Brain microvascular endothelial cell (primary cell): ENCODE measurements at regions not wholly inside any gene's neighbourhood (a gene's known extent, or its start where the extent isn't known, plus 50 kb on each side); places are given as distances from the start of the nearest gene placed in this dataset.
A peak's percentile ranks its signal among the peaks of the same experiment; 100 is the strongest.

Experiments used
- DNase-seq: peaks from one replicate; pipeline ENCODE4 v3.0.0-alpha.2; 2020
- H3K27ac ChIP-seq: fragments of 250-450 bp; sonication (Bioruptor Pico); 2 replicates; pipeline ENCODE4 v1.5.1; 2020; ENCODE audit warnings: mild to moderate bottlenecking, moderate library complexity
- H3K27me3 ChIP-seq: fragments of 250-450 bp; sonication (Bioruptor Pico); replicated peaks from 2 replicates; pipeline ENCODE4 v1.5.1; 2020; ENCODE audit warnings: mild to moderate bottlenecking
- H3K36me3 ChIP-seq: fragments of 250-450 bp; sonication (Bioruptor Pico); replicated peaks from 2 replicates; pipeline ENCODE4 v1.5.1; 2020; ENCODE audit warnings: mild to moderate bottlenecking
- H3K4me3 ChIP-seq: 2 replicates; pipeline ENCODE4 v1.5.1; 2011; ENCODE audit warnings: low read depth, mild to moderate bottlenecking, control low read depth, low read length, moderate library complexity
- in situ Hi-C: cut with HindIII; loops from 2 replicates; pipeline ENCODE4 v1.10.0; 2017; ENCODE audit warnings: low sequenced_read_pairs, low pct_ligation_motif_present
- TF ChIP-seq, protein P1 (sequence below): IDR thresholded peaks from 2 replicates; pipeline ENCODE4 v1.5.1; 2011; ENCODE audit warnings: low read depth, mild to moderate bottlenecking, moderate library complexity, low read length, control low read depth, inconsistent platforms; ENCODE audit errors: missing control alignments

DNA sequence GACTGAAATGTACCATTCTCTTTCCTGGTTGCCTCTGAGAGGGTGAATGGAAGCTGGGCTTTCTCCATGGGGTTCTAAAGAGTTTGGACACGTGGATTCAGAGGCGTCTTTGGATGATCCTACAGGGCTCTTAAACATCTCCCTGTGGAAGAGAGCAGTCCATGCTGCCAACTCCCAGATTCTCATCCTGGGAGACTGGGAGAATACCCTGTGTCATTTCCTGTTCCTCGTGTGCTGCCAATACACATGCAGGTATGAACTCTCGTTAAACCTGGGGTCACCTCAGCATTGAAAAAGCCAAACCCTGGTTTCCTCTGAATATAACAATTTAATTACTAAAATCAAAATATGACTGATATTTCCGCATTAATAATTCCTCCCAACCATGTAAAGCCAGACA is 73.3 kb upstream of the NT5C1B start:
- H3K27ac ChIP-seq, result no peak overlapping the region
- H3K4me3 ChIP-seq, result no peak overlapping the region
- TF ChIP-seq, protein P1, sequence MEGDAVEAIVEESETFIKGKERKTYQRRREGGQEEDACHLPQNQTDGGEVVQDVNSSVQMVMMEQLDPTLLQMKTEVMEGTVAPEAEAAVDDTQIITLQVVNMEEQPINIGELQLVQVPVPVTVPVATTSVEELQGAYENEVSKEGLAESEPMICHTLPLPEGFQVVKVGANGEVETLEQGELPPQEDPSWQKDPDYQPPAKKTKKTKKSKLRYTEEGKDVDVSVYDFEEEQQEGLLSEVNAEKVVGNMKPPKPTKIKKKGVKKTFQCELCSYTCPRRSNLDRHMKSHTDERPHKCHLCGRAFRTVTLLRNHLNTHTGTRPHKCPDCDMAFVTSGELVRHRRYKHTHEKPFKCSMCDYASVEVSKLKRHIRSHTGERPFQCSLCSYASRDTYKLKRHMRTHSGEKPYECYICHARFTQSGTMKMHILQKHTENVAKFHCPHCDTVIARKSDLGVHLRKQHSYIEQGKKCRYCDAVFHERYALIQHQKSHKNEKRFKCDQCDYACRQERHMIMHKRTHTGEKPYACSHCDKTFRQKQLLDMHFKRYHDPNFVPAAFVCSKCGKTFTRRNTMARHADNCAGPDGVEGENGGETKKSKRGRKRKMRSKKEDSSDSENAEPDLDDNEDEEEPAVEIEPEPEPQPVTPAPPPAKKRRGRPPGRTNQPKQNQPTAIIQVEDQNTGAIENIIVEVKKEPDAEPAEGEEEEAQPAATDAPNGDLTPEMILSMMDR, result no peak
- no peak for DNase-seq
- H3K36me3 ChIP-seq, result no peaks in the 10 kb centered on the region
- no peaks in the 10 kb centered on the region for H3K27me3 ChIP-seq
- in situ Hi-C loops, result no loop called here

DNA sequence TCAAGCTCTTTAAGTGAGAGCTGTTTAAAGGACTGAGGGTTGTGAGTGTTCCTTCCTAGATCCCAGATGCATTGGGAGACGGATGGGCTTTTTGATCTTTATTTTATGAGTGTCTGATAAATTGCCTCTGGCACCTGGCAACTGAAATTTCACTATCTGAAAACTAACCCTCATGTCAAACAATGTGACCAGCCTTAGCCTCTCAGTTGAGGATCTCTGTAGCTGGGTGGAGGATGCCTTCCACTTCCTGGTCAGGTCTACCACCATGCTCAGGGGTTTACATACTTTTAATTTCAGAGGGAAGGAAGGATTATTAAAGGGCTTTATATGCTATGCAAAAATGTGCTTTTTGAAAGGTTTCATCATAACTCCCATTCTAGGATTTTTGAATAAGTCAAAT is 70.5 kb upstream of the NT5C1B start:
- in situ Hi-C loops, result no loop called here
- Histone ChIP-seq H3K4me3 (no peak overlapping the region), H3K27me3 (no peaks in the 10 kb centered on the region), H3K27ac (no peak overlapping the region), H3K36me3 (no peaks in the 10 kb centered on the region)
- no peak for DNase-seq
- TF ChIP-seq, protein P1, result no peak

- no peak overlapping the region for H3K27ac ChIP-seq
- in situ Hi-C loops, result no loop called here
- no peaks in the 10 kb centered on the region for H3K36me3 ChIP-seq
- DNase-seq, result no peak
- no peaks in the 10 kb centered on the region for H3K27me3 ChIP-seq
- H3K4me3 ChIP-seq, result no peak overlapping the region
- TF ChIP-seq, protein P1, result no peak
Observed at GRCh38 chr2:18656048-18656447, 66.7 kb upstream of the NT5C1B start.

GRCh38 chr2:18651842-18652774 is 62.7 kb upstream of the NT5C1B start:
- TF ChIP-seq, protein P1, result no peak
- H3K36me3 ChIP-seq, result no peaks in the 10 kb centered on the region
- H3K4me3 ChIP-seq, result no peak overlapping the region
- in situ Hi-C loops, result no loop called here
- no peaks in the 10 kb centered on the region for H3K27me3 ChIP-seq
- peak; percentile 54 for DNase-seq
- peak overlapping the region; percentile 13 for H3K27ac ChIP-seq

DNA sequence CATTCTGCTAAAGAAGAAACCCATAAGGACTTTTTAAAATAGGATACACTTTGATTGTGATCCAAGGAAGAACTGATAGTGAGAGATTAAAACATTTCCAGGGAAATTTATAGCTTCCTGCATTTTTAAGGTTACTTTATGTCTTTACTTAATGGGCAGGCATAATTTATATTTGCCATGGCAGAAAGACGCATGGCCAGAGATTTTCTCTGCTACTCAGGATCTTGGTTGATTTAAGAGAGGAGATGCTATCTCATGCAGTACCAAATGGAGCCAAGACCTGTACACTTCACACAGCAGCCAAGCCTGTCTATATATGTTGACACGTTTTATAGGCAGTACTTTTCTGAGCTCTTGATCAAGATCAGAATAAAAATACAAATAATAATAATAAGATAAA is 60.9 kb upstream of the NT5C1B start:
- Histone ChIP-seq H3K4me3 (no peak overlapping the region), H3K27ac (no peak overlapping the region), H3K36me3 (no peaks in the 10 kb centered on the region), H3K27me3 (no peaks in the 10 kb centered on the region)
- in situ Hi-C loops, result no loop called here
- DNase-seq, result no peak
- TF ChIP-seq, protein P1, result no peak
